ENCODE measurements at regions not wholly inside any gene's neighbourhood (a gene's known extent, or its start where the extent isn't known, plus 50 kb on each side); places are given as distances from the start of the nearest gene placed in this dataset.

DNA sequence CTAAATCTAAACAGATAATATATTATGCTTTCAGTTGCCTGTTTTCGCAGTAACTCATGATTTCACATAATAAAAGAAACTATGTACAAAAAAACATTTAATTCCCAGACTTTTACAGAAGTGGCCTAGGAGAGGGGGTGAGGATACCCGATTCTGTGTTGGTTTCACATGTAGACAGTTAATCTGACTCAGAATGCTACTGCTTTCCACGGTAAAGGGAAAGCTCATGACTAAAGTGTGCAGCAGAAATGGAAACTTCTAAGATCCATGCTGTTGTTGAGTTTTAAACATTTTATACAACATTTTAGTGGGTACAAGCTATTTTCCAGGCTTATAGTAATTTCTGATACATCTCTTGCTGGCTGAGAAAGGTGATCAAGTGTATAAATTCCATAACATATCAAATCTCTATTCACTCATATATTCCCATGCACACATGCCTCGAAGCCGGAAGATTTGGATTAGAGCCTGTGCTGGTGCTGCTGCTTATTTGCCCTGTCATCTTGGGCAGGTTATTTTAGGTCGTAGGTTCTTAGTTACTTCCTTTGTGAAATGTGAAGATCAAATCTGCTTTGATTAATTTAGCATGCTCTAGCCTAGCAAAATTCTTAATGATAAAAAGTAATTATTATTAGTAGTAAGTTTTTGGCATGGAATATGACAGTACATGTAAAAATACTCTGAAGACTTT, 896.7 kb upstream of the MAP3K7 start:
- DNase-seq (ENCODE audit: low read depth in 2 of 2), result no peak

GRCh38 chr6:91482498-91482897, 895.6 kb upstream of the MAP3K7 start:
- no peak for DNase-seq (ENCODE audit: low read depth in 2 of 2)

DNA sequence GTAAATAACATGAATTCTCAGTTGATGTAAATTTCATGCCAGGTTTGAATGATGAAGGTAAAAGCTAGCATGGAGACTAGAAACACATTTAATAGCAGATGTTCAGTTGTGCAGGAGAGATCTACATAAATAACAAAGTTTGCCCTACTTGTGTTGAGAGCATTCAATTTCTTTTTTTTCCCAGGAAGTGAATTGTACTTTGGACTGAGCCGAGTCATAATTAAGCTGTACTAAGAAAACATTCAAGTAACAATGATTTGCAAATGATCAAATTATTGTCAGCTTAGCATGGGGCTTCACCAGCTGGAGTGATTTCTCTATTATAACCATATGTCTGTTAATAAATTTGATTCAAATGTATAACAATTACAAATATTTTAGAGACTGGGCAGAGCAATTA, 893.5 kb upstream of the MAP3K7 start:
- no peak for DNase-seq (ENCODE audit: low read depth in 2 of 2)

GRCh38 chr6:91477688-91478087, 890.8 kb upstream of the MAP3K7 start:
- DNase-seq (ENCODE audit: low read depth in 2 of 2), result no peak

DNA sequence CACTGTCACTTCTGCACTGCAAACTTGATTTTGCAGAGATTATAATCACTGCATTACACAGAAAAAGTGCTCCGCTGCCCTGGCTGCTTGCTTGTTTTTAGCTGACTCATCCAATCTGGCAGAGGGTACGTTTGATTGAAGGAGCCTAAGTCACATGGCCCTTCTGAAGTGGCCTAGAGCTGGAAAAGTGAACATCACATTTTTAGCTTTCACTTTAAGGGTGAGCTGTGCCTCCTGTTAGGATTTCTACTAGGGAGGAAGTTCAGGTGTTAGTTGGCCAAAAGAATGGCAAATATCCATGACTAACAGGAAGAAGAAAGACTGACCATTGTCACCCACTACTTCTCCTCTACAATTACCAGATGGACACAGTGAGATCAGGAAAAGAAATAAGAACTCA, 889.1 kb upstream of the MAP3K7 start:
- no peak for DNase-seq (ENCODE audit: low read depth in 2 of 2)

DNA sequence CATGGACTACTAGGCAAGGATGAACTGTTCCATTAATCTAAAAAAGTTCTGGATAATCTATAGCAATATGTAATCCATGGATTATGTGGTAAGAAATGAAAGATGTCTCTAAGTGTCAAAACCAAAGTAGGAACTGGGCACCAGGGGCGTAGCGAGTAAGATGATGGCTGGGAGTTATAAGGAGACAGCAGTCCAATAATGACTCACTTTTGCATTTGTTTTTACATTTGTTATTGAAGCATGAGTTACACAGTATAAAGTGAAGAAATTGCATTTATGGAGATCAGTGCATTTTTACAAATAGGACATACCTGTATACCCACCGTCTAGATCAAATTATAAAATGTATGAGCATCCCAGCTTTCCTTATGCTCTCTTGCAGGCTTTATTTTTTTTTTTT, 878.5 kb upstream of the MAP3K7 start:
- DNase-seq (ENCODE audit: low read depth in 2 of 2), result no peak

DNA sequence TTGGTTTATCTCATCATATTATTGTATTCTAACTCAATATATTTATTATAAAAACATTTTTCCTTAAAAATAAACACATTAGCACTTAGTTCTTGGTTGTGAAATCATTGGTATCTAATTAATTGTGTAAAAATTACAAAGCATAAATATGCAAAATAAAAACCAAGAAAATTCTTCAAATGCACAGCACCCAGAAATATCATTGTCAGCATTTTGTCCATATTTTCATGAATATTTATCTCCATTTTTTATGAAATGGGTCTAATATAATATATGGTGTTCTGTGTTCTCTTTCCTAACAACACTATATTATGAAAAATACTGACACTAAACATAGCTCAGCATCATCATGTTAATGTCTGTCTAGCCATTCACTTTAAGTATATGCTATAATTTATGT, 877.8 kb upstream of the MAP3K7 start:
- no peak for DNase-seq (ENCODE audit: low read depth in 2 of 2)

DNA sequence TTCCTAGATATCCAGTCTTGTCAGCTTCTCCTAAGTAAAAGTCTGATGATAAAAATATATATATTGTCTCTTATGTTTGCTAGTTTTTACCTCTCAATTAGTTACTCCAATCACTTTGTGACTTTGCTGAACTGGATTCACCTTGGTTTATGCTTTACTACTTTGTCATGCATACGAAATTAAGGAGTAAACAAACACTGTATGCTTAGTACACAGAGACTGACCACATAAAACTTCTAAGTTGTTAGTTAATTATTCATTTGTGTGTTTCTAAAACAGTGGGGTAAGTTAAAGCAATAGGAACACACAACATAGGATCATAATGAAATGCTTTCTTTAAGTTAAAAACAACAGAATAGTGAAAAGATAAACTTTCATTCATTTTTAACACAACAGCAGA, 877.3 kb upstream of the MAP3K7 start:
- no peak for DNase-seq (ENCODE audit: low read depth in 2 of 2)

- no peak for DNase-seq (ENCODE audit: low read depth in 2 of 2)
These were observed 875.4 kb upstream of the MAP3K7 start for GRCh38 chr6:91462241-91462640.

DNA sequence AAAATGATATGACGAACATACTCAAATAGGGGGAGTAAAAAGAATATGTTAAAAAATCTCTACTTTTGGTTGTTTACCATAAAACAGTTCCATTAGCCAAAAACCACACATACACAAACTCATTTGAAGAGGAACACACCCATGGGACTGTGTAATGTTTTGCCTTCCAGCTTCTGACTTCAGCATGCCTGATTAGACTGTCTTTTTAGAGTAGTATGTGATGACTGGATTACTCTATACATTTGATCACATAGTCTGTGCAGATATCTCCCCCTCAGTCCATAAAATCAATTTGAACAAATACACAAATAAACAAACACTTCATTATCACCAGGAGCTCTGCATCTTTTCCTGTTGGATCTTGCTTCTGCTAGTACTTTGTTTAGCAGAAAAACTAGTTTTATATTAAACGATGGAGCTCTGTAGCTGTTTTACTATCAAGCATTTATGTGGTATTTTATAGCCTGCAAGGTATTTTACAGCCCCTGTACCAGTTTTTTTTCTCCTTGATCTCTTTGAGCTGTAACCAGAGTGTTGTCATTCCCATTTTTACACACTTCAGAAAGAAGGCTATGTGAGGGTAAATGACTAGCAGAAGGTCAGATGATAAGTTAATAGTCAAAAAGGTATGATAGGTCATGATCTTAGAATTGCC, 866.5 kb upstream of the MAP3K7 start:
- no peak for DNase-seq (ENCODE audit: low read depth in 2 of 2)

GRCh38 chr6:91449539-91449938, 862.7 kb upstream of the MAP3K7 start:
- no peak for DNase-seq (ENCODE audit: low read depth in 2 of 2)

DNA sequence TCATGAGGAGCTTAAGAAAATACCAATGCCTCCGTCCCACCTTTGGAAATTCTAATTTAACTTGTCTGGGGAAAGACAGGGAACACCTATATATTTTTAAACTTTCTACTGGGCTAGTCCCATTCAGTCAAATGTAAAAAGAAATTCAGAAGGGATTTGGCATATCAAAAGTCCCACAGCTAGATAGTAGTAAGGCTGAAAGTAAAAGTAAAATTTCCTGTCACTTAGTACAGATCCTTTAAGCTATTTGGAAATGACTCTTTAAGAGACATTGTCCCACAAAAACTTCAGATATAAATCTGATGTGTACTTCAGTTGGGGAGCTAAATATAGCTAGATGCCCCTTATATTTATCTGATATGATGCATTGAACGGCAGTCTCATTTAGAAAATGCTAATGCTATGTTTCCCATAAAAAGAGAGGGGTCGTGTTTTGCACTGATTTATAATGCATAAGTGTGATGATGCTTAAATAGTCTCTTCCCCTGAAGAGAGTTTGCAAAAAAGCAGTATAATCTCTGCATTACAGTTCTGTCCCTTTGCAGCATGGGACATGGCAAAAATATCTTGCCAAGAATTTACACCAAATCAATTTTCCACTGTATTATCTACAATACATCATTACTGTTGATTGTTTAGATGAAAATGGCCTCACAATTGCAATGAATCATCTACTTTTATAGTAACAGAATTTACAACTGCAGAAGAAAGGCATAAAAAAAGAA, 860.8 kb upstream of the MAP3K7 start:
- no peak for DNase-seq (ENCODE audit: low read depth in 2 of 2)

DNA sequence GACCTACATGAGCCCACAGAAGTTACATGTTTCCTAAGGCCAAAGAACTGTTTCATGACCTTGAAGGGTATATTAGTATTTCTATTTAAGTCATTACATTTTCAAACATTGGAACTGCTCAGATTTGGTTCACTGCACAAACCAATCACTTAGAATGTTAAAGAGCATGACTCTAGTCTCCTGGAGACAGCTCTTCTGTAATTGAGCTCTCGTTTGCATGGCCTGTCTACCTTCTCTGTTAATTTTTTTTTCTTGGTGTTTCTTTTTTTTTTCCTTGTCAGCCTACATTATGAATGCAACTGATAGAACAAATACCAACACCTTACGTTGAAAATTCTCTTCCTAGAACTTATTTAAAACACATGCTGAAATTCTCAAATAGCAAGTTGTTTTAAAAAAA, 860.2 kb upstream of the MAP3K7 start:
- no peak for DNase-seq (ENCODE audit: low read depth in 2 of 2)

- DNase-seq (ENCODE audit: low read depth in 2 of 2), result no peak
These were observed 856.5 kb upstream of the MAP3K7 start for GRCh38 chr6:91443405-91443804.

DNA sequence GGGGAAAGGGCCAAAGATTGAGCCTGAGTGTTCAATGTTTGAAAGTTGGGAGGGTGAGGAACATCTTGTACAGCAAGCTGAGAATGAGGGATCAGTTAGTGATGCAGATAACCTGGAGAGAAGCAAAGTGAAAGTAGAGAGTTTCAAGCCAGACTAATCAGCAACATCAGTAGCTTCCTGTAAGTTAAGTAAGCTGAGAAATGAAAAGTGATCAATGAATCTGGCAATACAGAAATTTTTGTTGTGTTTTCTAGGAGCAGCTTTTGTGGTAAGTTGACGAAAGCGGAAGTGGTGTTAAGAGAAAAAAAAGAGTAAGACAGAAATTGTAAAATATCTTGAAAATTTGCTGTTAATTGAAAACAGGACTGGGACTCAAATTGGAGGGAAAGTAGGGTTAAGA, 855.5 kb upstream of the MAP3K7 start:
- no peak for DNase-seq (ENCODE audit: low read depth in 2 of 2)

- no peak for DNase-seq (ENCODE audit: low read depth in 2 of 2)
These were observed 851.7 kb upstream of the MAP3K7 start for GRCh38 chr6:91438570-91438969.

GRCh38 chr6:91437315-91437729, 850.5 kb upstream of the MAP3K7 start:
- no peak for DNase-seq (ENCODE audit: low read depth in 2 of 2)

GRCh38 chr6:91436448-91436847, 849.6 kb upstream of the MAP3K7 start:
- DNase-seq (ENCODE audit: low read depth in 2 of 2), result no peak

- DNase-seq (ENCODE audit: low read depth in 2 of 2), result no peak
These were observed 848.8 kb upstream of the MAP3K7 start for GRCh38 chr6:91435630-91436029.

DNA sequence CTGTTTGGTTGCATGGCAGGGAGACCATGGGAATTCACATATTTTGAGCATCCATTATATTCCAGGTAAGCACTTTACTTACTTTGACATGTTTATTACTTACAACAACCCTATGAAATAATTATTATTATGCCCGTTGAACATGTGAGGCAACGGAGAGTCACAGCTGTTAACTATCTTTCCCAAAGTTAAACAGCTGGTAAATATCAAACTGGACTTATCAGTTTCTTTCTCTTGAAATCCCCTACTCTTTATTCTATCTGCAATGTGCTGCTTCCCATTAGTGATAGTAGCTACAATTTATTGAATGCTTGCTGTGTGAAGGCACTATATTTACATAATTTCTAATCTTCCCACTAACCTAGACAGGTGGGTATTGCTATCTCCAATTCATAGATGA, 847.7 kb upstream of the MAP3K7 start:
- DNase-seq (ENCODE audit: low read depth in 2 of 2), result no peak

DNA sequence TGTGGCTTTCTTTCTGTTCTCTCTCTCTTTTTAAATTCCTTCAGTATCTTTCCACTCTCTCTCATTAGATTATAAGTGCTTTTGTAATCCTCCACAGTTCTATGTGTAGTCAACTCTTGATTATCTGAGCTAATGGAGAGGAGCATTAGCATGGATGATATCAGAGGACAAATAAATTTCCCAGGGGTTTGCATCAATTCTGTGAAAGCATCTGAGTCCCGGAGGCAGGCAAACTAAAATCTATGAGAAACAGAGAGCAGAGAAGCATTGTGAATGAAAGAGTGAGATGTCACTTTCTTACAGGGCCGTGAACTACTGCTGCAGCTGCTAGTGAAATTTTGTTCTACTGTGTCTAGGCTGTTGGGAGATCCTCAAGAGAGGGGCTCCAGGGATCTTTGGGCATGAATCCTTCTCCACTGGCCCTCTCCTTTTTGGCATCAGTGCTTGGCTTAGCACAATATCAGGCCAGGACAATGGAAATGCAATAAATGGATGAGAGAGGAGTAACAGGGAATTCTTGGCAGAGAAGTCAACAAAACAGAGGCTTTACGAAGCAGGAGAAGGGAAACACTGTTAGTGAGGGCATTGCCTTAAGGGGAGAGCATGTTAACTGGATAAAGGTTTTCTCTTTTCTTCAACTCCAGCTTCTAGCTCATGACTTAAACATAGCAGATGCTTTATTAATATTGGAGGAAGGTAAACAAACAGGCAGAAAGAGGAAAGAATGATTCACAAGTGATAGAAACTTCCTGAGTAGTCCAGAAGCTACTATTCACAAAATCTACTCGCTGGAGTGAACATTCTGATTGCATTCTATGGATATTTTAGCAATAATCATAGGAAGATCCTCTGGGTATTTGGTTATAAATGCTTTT, 847.0 kb upstream of the MAP3K7 start:
- no peak for DNase-seq (ENCODE audit: low read depth in 2 of 2)

GRCh38 chr6:91428953-91429560, 842.2 kb upstream of the MAP3K7 start:
- DNase-seq (ENCODE audit: low read depth in 2 of 2), result no peak
